Aorta (tissue), 5 donors: ENCODE measurements at regions not wholly inside any gene's neighbourhood (a gene's known extent, or its start where the extent isn't known, plus 50 kb on each side); places are given as distances from the start of the nearest gene placed in this dataset.

Source experiments
- ATAC-seq: fragments of 200-7000 bp; cut with Tn5 transposase; one replicate; pipeline ENCODE4 v1.9.1; 2022; ENCODE audit warnings: moderate library complexity; ENCODE audit not compliant: low FRiP score
- DNase-seq, 2 donors: peaks; one replicate each; pipeline ENCODE4 v3.0.0-alpha.2; 2020
- H3K27ac ChIP-seq, 2 donors: one replicate each; pipeline ENCODE4 v1.5.1; 2013; ENCODE audit warnings: low read length in 2 of 2, mild to moderate bottlenecking in 2 of 2, moderate library complexity in 2 of 2, control low read depth in 1 of 2, inconsistent platforms in 1 of 2, low read depth in 1 of 2
- H3K27me3 ChIP-seq, 2 donors: one replicate each; pipeline ENCODE4 v1.6.1; 2013; ENCODE audit warnings: control low read depth in 1 of 2, low read length in 1 of 2, mild to moderate bottlenecking in 1 of 2, moderate library complexity in 1 of 2; ENCODE audit not compliant: insufficient read depth in 2 of 2, control insufficient read depth in 1 of 2
- H3K36me3 ChIP-seq, 2 donors: one replicate each; pipeline ENCODE4 v1.6.1; 2013; ENCODE audit warnings: control low read depth in 1 of 2, low read length in 1 of 2, mild to moderate bottlenecking in 1 of 2; ENCODE audit not compliant: insufficient read depth in 2 of 2, control insufficient read depth in 1 of 2
- H3K4me1 ChIP-seq, 2 donors: one replicate each; pipeline ENCODE4 v1.6.1; 2013; ENCODE audit warnings: low read length in 2 of 2, control low read depth in 1 of 2, mild to moderate bottlenecking in 1 of 2, moderate library complexity in 1 of 2; ENCODE audit not compliant: insufficient read depth in 2 of 2, control insufficient read depth in 1 of 2
- H3K4me3 ChIP-seq, 2 donors: one replicate each; pipeline ENCODE4 v1.5.1; 2013; ENCODE audit warnings: low read length in 2 of 2, control low read depth in 1 of 2, mild to moderate bottlenecking in 1 of 2
- H3K9me3 ChIP-seq: one replicate; pipeline ENCODE4 v1.6.1; 2013; ENCODE audit warnings: mild to moderate bottlenecking, low read length; ENCODE audit not compliant: control insufficient read depth
- whole genome bisulfite sequencing, 2 donors: extraction: QIAGEN DNeasy Blood & Tissue Kit; methylation state at CpG; one replicate each; pipeline ENCODE4 v1.1.7; 2013; 5-methylcytosine and 5-hydroxymethylcytosine counted together
- intact Hi-C, 2 donors: fragments of 100-400 bp; cut with DNase I; formaldehyde crosslinking; loops; one replicate each; pipeline versions ENCODE4 v1.14.2 to v1.15.0; 2022
- donor health status: healthy with polysubstance abuse.
- donor health status: Bipolar disorder and iron deficiency.
- donor health status: DM: no; HTN: no; CAD: no.
- donor health status: DM: no; HTN: no; CAD: no.
- donor health status: DM: yes; HTN: yes; CAD: no.

GRCh38 chr20:7193681-7194080 lies 426.2 kb downstream of the BMP2 start:
- ATAC-seq (no peak), DNase-seq (no peak)
- Histone ChIP-seq H3K27me3 (no peaks in the 10 kb centered on the region), H3K4me3 (no peak overlapping the region), H3K36me3 (no peaks in the 10 kb centered on the region), H3K9me3 (peaks cover 1% of the 10 kb centered on the region), H3K4me1 (no peaks in the 10 kb centered on the region), H3K27ac (no peak overlapping the region)
- WGBS, 2 donors, result 82 to 83% methylated on average over 4 of the region's 4 CpGs
- intact Hi-C loops, result no loop called here

- intact Hi-C loops, result no loop called here
- Histone ChIP-seq H3K27ac (no peak overlapping the region), H3K36me3 (no peaks in the 10 kb centered on the region), H3K4me1 (no peaks in the 10 kb centered on the region), H3K27me3 (no peaks in the 10 kb centered on the region), H3K4me3 (no peak overlapping the region), H3K9me3 (peaks cover 1% of the 10 kb centered on the region)
- no peak for DNase-seq
- 61 to 66% methylated on average over 5 of the region's 5 CpGs for WGBS, 2 donors
- no peak for ATAC-seq
Observed at GRCh38 chr20:7195704-7196103, 428.2 kb downstream of the BMP2 start.

GRCh38 chr20:7196481-7196880 lies 429.0 kb downstream of the BMP2 start:
- ATAC-seq (no peak), DNase-seq (no peak)
- 87 to 92% methylated on average over 1 of the region's 1 CpG for WGBS, 2 donors
- intact Hi-C loops, result no loop called here
- H3K36me3 ChIP-seq, result no peaks in the 10 kb centered on the region
- H3K9me3 ChIP-seq, result peaks cover 1% of the 10 kb centered on the region
- no peak overlapping the region for H3K27ac ChIP-seq
- H3K27me3 ChIP-seq, result no peaks in the 10 kb centered on the region
- H3K4me1 ChIP-seq, result no peaks in the 10 kb centered on the region
- no peak overlapping the region for H3K4me3 ChIP-seq

- intact Hi-C loops, result no loop called here
- Histone ChIP-seq H3K4me1 (no peaks in the 10 kb centered on the region), H3K27me3 (no peaks in the 10 kb centered on the region), H3K36me3 (no peaks in the 10 kb centered on the region), H3K4me3 (no peak overlapping the region), H3K27ac (no peak overlapping the region), H3K9me3 (no peaks in the 10 kb centered on the region)
- 57 to 73% methylated on average over 2 of the region's 2 CpGs for WGBS, 2 donors
- no peak for ATAC-seq
- no peak for DNase-seq
Observed at GRCh38 chr20:7199861-7200260, 432.4 kb downstream of the BMP2 start.

GRCh38 chr20:7207186-7207798 lies 439.8 kb downstream of the BMP2 start:
- Histone ChIP-seq H3K27me3 (no peaks in the 10 kb centered on the region), H3K36me3 (no peaks in the 10 kb centered on the region), H3K27ac (no peak overlapping the region), H3K4me1 (no peaks in the 10 kb centered on the region), H3K4me3 (no peak overlapping the region), H3K9me3 (no peaks in the 10 kb centered on the region)
- no peak for DNase-seq
- WGBS, 2 donors, result 27 to 32% methylated on average over 6 of the region's 6 CpGs
- intact Hi-C loops, result no loop called here
- no peak for ATAC-seq

- Histone ChIP-seq H3K4me3 (no peak overlapping the region), H3K27me3 (no peaks in the 10 kb centered on the region), H3K27ac (no peak overlapping the region), H3K4me1 (no peaks in the 10 kb centered on the region), H3K9me3 (no peaks in the 10 kb centered on the region), H3K36me3 (no peaks in the 10 kb centered on the region)
- WGBS, 2 donors, result 45 to 51% methylated on average over 4 of the region's 4 CpGs
- DNase-seq (no peak), ATAC-seq (no peak)
- intact Hi-C loops, result no loop called here
Observed at GRCh38 chr20:7210910-7211309, 443.4 kb downstream of the BMP2 start.

- no peak for ATAC-seq
- H3K36me3 ChIP-seq, result no peaks in the 10 kb centered on the region
Observed at GRCh38 chr20:7214081-7214740, 446.7 kb downstream of the BMP2 start.

GRCh38 chr20:7217606-7218005 lies 450.1 kb downstream of the BMP2 start:
- intact Hi-C loops, result no loop called here
- Histone ChIP-seq H3K9me3 (peaks cover 3% of the 10 kb centered on the region), H3K36me3 (no peaks in the 10 kb centered on the region), H3K4me3 (no peak overlapping the region), H3K4me1 (no peaks in the 10 kb centered on the region), H3K27ac (no peak overlapping the region), H3K27me3 (no peaks in the 10 kb centered on the region)
- no peak for DNase-seq
- WGBS, 2 donors, result 70 to 74% methylated on average over 1 of the region's 1 CpG
- no peak for ATAC-seq

More at GRCh38 chr20:7214081-7214740, 446.7 kb downstream of the BMP2 start:
- Histone ChIP-seq H3K27ac (no peak overlapping the region), H3K4me3 (no peak overlapping the region), H3K27me3 (no peaks in the 10 kb centered on the region), H3K4me1 (no peaks in the 10 kb centered on the region), H3K9me3 (peaks cover 3% of the 10 kb centered on the region)
- 78 to 89% methylated on average over 3 of the region's 3 CpGs for WGBS, 2 donors
- DNase-seq, result no peak
- intact Hi-C loops, result no loop called here

- H3K9me3 ChIP-seq, result peaks cover 4% of the 10 kb centered on the region
- no peak for ATAC-seq
- no peaks in the 10 kb centered on the region for H3K4me1 ChIP-seq
- H3K36me3 ChIP-seq, result no peaks in the 10 kb centered on the region
- WGBS, 2 donors, result 42 to 62% methylated on average over 1 of the region's 1 CpG
- no peak overlapping the region for H3K27ac ChIP-seq
- DNase-seq, result no peak
- intact Hi-C loops, result no loop called here
- H3K27me3 ChIP-seq, result no peaks in the 10 kb centered on the region
- no peak overlapping the region for H3K4me3 ChIP-seq
Observed at GRCh38 chr20:7220755-7221154, 453.3 kb downstream of the BMP2 start.
